ENCODE measurements at regions not wholly inside any gene's neighbourhood (a gene's known extent, or its start where the extent isn't known, plus 50 kb on each side); places are given as distances from the start of the nearest gene placed in this dataset.
"Not testable (repeated sequence)": the region's sequence is repeated elsewhere in the genome, so short reads cannot be mapped to it uniquely, and the experiment has no call there.

DNA sequence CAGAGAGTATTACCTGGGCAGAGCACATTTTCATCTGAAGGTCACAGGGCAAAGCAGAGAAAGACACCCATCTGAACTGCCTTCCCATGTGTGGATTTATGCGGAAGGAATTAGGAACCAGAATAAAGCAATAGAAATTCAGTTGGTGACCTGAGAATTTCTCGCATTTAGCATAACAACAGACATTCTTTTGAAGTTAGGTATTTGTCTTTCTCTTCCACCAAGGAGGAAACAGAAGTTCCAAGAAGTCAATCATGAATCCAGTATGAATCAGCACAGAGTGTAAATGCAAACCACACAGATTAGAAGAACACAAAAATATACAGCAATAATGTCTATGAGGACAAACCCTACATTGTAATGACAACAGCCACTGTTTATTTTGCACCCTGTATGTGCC, 515.2 kb upstream of the BRINP1 start:
- DNase-seq, result no peak

DNA sequence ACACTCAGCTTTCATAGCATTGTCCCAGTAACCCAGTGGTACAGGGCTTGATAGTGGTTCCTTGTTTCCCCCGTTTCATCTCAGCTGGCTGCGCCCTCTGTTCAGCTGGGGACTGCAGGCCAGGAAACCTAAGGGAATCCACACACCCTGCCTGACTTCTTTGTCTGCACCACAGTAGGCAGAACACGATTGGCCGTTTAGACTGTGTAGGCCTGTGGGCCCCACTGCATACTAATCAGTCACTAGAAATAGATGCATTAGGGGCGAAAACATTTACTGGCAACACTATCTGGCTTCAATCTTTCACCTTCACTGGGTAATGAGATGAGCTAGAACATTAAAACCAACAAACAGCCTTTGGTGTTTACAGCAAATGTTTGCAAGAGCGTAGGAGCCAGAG, 512.7 kb upstream of the BRINP1 start:
- DNase-seq, result no peak

DNA sequence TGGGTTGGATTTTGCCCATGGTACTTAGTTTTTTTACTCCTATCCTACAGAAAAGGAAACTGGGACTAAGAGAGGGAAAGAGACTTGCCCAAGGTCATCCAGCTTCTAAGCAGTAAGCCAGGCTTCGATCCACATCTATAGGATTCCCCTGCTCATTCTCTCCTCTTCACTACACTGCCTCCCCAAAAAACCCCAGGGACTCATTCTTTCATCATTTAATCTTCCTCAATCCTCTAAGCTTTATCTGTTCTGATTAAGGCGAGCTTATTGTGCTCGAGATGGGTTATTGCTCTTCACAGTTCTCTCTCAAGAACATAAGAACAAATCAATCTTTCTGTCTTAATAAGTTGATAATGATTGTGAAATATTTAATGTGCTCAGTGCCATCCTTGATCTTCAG, 511.1 kb upstream of the BRINP1 start:
- no peak for DNase-seq

DNA sequence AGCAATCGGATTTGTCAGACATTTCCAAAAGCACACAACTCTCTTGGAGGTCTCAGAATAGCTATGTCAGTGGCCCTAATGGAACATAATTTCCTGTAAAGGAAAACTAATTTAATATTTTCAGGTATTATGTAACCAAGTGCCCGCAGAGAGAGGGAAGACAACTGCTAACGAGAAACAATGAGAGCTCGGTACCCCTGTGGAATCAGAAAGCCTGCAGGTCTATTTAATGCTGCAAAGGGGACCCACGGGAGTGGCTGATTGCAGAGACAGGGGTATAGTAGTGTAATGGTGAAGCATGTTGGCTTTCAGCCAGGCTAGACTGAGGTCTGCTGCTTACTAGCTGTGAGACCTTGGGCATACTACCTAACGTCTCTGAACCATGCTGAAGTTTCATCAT, 508.1 kb upstream of the BRINP1 start:
- DNase-seq, result no peak

DNA sequence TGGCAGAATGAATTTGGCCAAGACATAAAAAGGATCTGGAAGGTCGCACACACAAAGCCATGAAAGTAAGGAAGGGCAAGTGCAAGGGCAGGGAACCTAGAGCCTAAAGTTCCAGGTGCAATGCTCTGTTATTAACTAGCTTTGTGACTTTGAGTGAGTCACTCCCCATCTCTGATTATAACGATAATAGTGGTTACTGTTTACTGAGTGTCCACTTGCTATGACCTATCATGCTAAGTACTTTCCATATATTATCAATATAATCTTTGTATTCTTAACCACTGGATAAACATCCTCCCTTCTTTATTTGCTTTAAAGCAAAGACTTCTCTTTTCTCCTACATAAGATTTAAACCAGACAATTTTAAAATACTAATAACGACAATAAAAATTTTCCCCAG, 504.6 kb upstream of the BRINP1 start:
- DNase-seq, result no peak

DNA sequence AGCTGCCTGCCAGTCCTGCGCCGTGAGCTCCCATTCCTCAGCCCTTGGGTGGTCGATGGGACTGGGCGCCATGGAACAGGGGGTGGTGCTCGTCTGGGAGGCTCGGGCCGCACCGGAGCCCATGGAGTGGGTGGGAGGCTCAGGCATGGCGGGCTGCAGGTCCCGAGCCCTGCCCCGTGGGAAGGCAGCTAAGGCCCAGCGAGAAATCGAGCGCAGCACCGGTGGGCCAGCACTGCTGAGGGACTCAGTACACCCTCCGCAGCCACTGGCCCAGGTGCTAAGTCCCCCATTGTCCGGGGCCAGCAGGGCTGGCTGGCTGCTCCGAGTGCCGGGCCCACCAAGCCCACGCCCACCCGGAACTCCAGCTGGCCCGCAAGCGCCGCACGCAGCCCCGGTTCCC, 501.0 kb upstream of the BRINP1 start:
- DNase-seq, result not testable (repeated sequence)

DNA sequence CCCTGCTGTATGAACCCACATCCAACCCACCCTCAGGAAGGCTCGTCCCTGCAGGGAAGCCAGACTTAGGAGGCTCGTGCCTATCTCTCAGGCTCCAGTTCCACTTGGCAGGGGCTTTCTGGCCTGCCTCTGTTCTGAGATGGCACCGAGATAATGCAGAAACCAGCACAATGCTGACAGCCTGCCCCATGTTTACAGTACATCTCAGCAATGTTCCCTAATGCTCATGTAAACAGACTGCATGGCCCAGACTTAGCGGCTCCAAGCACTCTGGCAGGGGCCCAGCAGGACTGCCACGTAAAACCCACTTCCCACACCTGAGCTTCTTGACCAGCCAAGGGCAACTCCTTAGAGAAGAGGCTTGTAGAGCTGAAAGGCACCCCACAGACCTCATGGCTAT, 499.5 kb upstream of the BRINP1 start:
- DNase-seq, result peak; percentile 74

DNA sequence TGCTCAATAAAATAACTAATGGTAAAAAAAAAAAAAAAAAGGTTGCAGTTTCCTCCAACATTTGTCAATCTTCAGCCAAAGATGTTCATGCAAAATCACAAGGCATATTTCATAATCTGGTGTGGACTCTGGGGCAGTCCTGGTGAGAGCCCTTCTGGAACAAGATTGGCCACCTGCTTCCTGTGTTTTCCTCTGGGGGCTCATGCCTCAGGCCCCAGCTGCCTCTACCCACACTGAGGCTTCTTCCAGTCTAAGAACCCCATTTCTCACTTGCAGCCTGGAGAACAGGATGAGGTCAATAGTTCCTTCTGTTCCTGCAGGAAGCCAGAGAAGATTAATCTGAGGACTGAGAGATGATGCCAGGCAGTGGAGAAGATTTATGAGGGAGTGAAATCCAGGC, 492.6 kb upstream of the BRINP1 start:
- DNase-seq, result no peak

DNA sequence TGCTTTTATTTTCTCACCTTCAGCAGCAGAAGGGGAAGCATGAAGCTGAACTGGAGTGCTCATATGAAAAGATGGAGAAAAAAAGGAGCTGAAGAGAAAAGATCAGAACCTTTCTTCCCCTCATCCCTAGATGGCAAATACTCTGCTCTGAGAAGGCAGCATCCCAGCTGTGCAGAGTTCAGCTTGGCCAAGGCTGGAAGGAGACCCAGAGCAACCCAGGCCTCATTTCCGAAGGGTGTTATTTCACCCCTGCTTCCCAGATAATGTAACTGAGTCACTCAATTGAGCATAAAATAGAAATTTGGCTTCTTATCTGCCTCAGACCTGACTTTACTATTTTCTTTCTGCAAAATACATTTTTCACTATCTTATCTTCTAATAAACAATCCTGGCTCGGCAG, 489.9 kb upstream of the BRINP1 start:
- DNase-seq, result no peak

DNA sequence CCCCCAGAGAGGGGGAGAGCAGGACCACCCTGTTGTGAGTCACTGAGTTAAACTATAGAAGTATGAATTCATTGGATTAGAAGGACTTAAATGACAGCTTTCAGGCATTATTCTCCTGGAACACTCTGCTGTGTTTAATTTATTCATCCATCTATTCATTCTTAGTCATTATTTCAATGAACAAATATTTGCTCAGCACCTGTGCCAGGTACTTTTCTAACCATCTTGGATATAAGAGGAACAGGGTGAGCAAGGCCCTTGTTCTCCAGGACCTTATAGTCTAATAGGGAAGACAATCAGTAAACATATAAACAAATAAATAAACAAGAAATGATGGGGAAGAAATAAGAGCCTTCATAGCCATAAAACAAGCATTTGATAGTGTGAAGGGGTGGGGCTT, 483.9 kb upstream of the BRINP1 start:
- peak; percentile 72 for DNase-seq

DNA sequence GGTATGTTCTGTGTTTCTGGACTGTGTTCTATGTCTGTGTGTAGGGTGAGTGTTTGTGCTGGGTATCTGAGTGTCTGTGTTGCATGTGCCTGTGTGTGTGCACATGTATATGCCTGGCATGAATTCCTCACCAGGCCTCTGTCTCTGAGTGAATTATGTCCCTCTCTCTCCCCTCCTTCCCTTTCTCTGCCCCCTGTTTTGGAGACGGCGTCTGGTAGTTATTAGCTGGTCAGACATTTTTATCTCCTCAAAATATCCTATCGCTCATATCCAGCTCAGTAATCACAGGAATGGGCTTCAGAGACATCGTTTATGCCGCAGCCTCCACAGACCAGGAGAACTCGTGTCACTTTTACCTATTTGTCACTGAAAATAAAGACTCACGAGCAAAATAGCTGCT, 483.2 kb upstream of the BRINP1 start:
- no peak for DNase-seq

DNA sequence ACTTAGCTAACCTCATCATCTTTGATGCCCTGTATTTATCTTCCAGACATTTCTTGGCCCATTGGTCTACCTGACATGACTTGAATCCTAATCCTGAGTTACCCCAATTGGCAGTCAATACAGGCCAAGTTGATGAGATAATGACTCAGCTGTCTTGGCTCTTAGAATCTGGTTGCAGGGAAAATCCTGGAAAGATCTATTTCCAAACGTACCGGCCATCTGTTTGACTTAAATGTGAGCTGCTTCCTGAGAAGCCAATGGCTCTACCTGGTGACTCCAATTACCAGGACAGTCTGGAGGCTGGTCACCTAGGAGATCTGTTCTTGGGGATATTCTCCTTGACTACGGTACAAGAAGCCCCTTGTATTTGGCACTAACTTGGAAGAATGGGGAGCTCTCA, 475.2 kb upstream of the BRINP1 start:
- DNase-seq, result no peak

DNA sequence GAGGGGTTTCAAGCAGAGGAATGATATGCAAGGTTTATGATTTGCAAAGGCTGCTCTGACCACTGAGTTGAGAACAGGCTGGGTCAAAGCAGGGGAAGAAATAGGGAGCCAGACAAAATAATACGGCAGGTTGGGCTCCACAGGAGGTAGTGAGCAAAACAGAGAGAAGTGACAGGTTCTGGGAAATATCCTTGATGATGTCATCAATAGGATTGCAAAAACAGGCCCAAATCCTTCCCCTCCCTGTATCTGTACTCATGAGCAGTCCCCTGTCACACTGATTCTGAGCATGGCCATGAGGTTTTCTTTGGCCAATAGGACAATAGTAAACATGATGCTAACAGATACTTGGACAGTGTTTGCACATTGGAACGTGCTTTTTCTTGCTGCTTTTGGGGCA, 471.8 kb upstream of the BRINP1 start:
- DNase-seq, result no peak

DNA sequence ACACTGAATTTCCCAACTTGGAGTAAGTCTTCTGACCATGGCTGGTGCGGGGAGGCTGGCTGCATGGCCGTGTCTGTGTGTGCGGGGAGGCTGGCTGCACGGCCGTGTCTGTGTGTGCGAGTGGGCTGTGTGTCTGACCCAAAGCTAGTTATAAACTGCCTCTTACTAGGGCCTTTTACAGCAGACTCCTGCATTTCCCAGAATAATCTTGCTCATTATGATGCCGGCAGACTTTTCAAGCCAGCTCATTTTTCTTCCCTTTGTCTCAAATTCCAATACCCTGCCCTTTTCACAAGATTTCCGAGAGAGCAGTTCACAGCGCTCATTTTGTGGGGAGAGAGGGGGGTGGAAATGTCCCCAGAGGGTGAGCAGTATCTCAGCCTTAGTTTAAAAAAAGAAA, 470.7 kb upstream of the BRINP1 start:
- DNase-seq, result no peak

DNA sequence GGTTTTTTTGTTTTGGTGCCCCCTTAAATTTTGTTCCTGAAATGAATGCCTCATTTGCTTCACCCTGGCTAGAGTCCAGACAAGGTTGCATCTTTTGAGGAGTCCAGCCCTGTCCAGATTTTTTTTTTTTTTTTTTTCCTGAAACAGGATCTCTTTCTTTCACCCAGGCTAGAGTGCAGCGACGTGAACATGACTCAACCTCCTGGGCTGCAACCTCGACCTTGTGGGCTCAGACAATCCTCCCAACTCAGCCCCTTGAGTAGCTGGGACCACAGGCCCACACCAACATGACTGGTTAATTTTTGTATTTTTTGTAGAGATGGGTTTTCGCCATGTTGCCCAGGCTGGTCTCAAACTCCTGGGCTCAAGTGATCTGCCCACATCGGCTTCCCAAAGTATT, 469.0 kb upstream of the BRINP1 start:
- DNase-seq, result no peak

DNA sequence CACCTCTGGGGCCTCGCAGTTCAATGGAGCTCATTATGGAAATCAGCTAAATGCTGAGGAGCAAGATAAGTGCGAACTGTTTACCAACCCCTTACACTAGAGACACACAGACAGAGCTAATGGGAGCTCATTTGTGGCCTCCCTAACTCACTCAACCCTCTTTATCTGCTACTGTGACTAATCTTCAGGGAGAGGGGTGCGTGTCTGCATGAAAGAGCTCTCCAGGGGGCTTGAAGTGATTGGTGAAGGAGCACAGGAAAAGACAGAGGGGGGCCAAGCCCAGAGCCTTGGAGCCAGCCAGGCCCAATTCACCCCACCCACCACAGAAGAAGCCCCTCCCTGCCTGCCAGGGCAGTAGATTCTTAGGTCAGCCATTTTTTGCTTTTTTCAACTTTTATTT, 466.8 kb upstream of the BRINP1 start:
- DNase-seq, result peak; percentile 67

DNA sequence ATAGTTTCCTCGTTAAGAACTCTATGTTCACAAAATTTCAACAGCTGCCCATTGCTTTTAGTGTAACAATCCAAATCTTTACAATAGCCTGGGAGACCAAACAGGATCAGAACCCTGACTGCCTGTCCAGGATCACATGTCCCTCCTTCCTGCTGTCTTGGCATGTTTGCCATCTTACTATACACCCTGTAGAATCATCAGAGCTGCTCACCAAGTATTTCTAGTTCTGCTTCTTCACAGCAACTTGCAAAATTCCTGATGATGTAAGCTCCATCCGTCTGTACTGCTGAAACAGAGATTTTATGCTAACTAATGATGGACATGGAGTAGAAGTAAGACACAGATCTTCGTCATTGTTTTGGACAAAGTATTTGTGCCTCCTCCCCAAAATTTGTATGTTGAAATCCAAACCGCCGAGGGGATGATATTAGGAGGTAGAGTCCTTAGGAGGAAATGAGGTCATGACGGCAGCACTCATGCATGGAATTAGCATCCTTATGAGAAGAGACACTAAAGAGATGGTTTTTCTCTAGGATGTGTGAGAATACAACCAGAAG, 464.9 kb upstream of the BRINP1 start:
- DNase-seq, result no peak

DNA sequence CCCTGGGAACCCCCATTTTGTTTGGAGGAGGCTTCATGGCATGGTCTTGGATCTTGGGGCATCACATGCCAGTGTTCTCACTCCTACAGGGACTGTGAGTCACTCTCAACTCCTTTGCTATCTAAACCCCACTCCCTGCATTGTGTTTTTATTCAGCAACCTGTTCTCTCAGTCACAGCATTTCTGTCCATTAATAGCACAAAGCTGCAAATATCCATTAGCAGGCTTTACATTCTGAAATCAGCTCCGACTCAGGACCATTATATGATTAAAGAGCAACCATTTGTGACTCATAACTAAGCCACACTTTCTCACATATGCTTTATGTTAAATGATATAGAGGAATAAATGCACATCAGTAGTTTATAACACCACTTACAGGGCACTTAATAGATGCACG, 462.1 kb upstream of the BRINP1 start:
- DNase-seq, result no peak

DNA sequence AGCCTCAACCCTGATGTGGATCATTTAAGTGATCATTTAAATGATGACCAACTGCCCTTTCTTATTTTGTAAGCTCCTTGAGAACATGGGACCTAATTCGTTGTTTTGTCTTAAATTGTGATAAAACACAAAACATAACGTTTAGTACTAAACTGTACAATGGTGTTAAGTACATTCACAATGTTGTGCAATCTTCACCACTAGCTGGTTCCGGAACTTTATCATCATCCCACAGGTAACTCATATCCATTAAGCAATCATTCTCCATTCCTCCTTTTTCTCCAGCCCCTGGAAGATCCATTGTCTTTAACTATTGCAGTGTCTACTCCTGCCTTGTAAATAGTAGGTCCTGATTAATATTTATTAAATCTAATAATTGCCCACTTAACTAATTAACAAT, 460.5 kb upstream of the BRINP1 start:
- no peak for DNase-seq

DNA sequence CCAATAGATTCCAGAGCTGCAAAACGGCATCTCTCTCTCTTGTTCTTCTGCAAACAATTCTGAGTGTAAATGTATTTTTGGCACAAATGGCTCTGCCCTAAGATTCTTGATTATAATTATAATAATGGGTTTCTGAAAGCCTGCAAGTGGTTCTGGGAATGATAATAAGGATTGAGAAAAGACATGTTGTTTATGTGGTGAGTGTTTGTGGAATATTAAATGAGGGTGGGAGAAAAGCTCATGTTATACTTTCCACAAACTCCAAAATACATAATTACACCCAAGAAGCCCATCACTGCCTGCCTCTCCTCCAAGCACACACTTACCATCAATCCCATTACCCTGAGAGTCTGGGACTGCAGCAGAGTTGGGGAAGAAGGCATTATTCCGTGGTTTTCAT, 460.0 kb upstream of the BRINP1 start:
- no peak for DNase-seq

DNA sequence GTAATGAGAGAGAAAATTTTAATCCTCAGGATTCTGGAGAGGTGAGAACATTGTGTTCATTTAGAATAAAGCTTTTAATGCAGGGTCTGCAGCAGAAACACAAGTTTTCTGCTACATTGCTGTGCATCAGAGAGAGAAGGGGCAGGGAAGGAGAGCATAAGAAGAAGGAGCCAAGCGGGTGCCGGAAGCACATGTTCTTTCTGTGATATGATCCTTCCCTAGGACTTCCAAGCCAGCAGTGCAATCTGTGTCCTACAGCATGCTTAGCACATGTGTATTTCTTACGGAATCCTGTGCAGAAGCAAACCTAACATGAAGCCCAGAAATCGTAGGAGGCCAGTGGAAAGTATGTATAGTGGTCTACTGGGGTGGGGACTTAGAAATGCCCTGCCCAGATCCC, 458.3 kb upstream of the BRINP1 start:
- no peak for DNase-seq

DNA sequence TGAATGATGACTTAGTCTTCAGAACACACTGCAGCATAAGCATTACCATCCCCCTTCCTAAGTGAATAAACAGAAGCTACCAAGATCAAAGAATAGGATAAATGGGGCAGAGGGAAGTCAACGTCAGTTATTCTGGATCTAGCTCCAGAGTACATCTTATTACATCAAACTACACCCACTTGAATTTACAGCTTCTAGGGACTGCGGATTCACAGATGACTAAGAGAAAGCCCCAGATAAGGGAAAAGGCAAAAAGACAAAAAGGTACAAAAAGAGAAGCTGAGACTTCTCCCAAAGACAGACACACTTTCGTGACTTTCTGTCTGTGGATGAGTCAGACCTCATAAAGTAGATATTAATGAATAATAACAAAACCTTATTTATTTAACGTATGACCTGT, 457.9 kb upstream of the BRINP1 start:
- no peak for DNase-seq

DNA sequence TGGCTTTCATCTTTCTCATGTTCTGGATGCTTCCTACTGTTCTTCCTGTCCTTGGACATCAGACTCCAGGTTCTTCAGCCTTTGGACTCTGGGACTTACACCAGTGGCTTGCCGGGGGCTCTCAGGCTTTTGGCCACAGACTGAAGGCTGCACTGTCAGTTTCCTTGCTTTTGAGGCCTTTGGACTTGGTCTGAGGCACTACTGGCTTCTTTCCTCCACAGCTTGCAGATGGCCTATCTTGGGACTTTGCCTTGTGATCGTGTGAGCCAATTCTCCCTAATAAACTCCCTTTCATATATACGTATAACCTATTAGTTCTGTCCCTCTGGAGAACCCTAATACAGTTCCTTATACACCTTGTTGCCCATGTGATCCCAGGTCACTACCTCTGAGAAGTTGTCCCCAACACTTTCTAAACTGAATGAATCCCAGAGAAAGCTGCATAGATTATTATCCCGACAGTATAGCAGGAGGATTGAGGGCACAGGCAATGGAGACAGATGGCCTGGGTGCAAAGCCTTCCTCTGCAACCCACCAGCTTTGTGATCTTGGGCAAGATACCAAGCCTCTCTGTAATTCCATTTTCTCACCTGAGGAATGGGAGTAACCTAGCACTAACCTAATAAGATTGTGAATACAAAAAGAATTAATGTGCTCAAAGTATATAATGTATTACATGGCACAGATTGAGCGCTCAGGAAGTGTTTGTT, 449.6 kb upstream of the BRINP1 start:
- DNase-seq, result no peak

DNA sequence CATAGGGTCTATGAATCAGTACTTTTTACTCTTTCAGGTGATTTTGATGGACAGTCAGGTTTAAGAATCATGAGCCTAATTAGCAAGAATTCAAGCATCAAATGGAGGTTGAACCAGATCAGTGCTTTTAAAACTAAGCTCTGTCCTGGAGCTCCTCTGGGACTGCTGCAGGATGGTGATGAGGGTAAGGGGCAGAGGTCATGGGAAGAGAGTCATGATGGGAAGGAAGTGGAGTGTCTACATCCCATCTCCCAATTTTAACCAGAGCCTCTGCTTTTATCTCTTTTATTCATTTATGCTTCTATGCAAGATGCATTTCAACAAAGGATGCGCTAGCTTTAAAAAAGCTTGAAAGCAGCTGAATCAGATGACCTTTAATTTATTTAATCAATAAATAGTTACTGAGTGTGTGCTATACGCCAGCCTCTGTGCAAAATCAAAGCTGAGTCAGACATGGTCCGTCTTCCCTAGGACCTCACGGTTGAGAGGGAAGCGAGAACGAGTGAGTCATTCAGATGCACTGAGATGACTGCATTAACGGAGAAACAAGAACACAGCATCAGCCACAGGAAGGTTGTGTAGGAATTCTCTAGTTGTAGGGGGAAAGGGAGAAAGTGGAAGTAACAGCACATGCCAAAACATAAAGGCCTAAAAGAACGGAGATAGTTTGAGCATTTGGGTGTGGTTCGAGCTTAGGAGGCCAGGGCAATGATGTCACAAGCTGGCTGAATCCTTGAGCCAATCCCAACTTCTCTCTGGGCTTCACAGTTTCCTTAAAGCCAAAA, 441.6 kb upstream of the BRINP1 start:
- DNase-seq, result no peak

DNA sequence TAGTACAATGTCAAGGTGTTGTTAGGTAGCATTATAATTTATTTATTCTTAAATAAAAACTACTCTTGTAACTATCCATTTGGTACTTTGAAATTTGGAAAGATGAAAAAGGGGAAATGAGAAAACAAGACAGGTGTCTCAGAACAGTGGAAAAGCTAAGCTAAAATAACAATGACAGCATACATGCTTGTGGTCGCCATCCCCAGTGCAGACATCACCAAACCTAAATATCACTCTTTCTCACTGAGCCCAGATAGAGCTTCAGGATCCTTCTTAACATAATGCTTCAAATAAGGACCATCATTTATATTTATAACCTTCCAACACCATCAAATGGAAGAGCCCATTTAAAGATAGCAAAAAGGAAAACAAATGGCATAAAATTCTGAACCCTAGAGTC, 434.4 kb upstream of the BRINP1 start:
- no peak for DNase-seq

All from DMS153 (cell line).